Endothelial cell of umbilical vein (primary cell): ENCODE measurements at regions not wholly inside any gene's neighbourhood (a gene's known extent, or its start where the extent isn't known, plus 50 kb on each side); places are given as distances from the start of the nearest gene placed in this dataset.

Experiments used
- BruUV-seq: library from RNA; stranded (reverse); fragments of 400-500 nt; replicated peaks from 2 replicates; lab custom pipeline; 2021; lab: Mats Ljungman, UMichigan
- CTCF ChIA-PET: fragments of 300-600, 350-600 bp; sonication (Branson Sonifier 250); formaldehyde crosslinking; loops from one replicate; lab custom pipeline; 2021; ENCODE audit warnings: antibody characterized with exemption, inconsistent platforms; lab: Charles Lee
- POLR2A ChIA-PET: fragments of 300-600, 350-600 bp; sonication (Branson Sonifier 250); formaldehyde crosslinking; loops from one replicate; lab custom pipeline; 2021; ENCODE audit warnings: antibody characterized with exemption, inconsistent platforms; lab: Charles Lee
- DNase-seq: peaks from one replicate; pipeline ENCODE4 v3.0.0-alpha.2; 2011; ENCODE audit warnings: low read depth, low spot score
- FAIRE-seq: peaks from 2 replicates; lab custom pipeline; 2011; peaks lifted over from hg19 to GRCh38; lab: Jason Lieb, UNC
- H2AFZ ChIP-seq: 2 replicates; pipeline ENCODE4 v1.6.0; 2012; ENCODE audit warnings: low read depth, low read length, control low read depth, inconsistent platforms
- H3K27ac ChIP-seq: 2 replicates; pipeline ENCODE4 v1.5.1; 2011; ENCODE audit warnings: low read depth, mild to moderate bottlenecking, control low read depth, low read length, moderate library complexity; ENCODE audit not compliant: insufficient read depth
- H3K27me3 ChIP-seq, 2 experiments: 2 replicates each; pipeline versions ENCODE4 v1.6.0 to v1.6.1; 2011; ENCODE audit warnings: low read length in 2 of 2, mixed read lengths in 1 of 2; ENCODE audit not compliant: control insufficient read depth in 2 of 2, insufficient read depth in 2 of 2
- H3K36me3 ChIP-seq, 2 experiments: 2 replicates in 1 of 2; 3 replicates in 1 of 2; pipeline ENCODE4 v1.5.1; 2011; ENCODE audit warnings: low read length in 2 of 2, mild to moderate bottlenecking in 1 of 2, moderate library complexity in 1 of 2; ENCODE audit not compliant: control insufficient read depth in 2 of 2, insufficient read depth in 2 of 2; ENCODE audit errors: extremely low read depth in 1 of 2
- H3K4me1 ChIP-seq: 3 replicates; pipeline ENCODE4 v1.5.1; 2011; ENCODE audit warnings: mild to moderate bottlenecking, low read length; ENCODE audit not compliant: control insufficient read depth, insufficient read depth; ENCODE audit errors: extremely low read depth
- H3K4me2 ChIP-seq: 2 replicates; pipeline ENCODE4 v1.6.1; 2011; ENCODE audit warnings: low read length, control low read depth, mixed read lengths; ENCODE audit not compliant: insufficient read depth
- H3K4me3 ChIP-seq, 3 experiments: fragments of 200-600 bp in 1 of 3; sonication (generic), shearing (Covaris generic) in 1 of 3; replicated peaks in 1 of 3; 2 replicates each; pipeline ENCODE4 v1.5.1; 2011 to 2016; ENCODE audit warnings: control low read depth in 3 of 3, low read length in 3 of 3, mild to moderate bottlenecking in 2 of 3, inconsistent platforms in 1 of 3, low read depth in 1 of 3, moderate library complexity in 1 of 3; ENCODE audit not compliant: insufficient read depth in 1 of 3
- H3K79me2 ChIP-seq: 2 replicates; pipeline ENCODE4 v1.6.0; 2012; ENCODE audit warnings: low read length, inconsistent platforms; ENCODE audit not compliant: control insufficient read depth, insufficient read depth
- H3K9ac ChIP-seq: replicated peaks from 2 replicates; pipeline ENCODE3; 2011; ENCODE audit warnings: low read length, control low read depth; ENCODE audit not compliant: insufficient read depth; ENCODE audit errors: extremely low read depth
- H3K9me1 ChIP-seq: replicated peaks from 3 replicates; pipeline ENCODE4 v1.6.0; 2011; ENCODE audit warnings: mild to moderate bottlenecking, low read length; ENCODE audit not compliant: control insufficient read depth, insufficient read depth; ENCODE audit errors: extremely low read depth
- H3K9me3 ChIP-seq: replicated peaks from 2 replicates; pipeline ENCODE4 v1.5.1; 2012; ENCODE audit warnings: low read length, inconsistent platforms; ENCODE audit not compliant: control insufficient read depth, insufficient read depth
- H4K20me1 ChIP-seq: replicated peaks from 2 replicates; pipeline ENCODE3; 2011; ENCODE audit warnings: mild to moderate bottlenecking, low read length; ENCODE audit not compliant: control insufficient read depth, insufficient read depth; ENCODE audit errors: extremely low read depth
- EZH2 ChIP-seq: IDR thresholded peaks from 2 replicates; pipeline ENCODE4 v1.6.1; 2012; ENCODE audit warnings: borderline replicate concordance, low read depth, mild to moderate bottlenecking, moderate library complexity, low read length, inconsistent platforms; ENCODE audit not compliant: severe bottlenecking
- FOS ChIP-seq: IDR thresholded peaks from 2 replicates; pipeline ENCODE4 v1.6.1; 2011; ENCODE audit warnings: mild to moderate bottlenecking, low read length, moderate library complexity, borderline replicate concordance; ENCODE audit not compliant: insufficient read depth
- GATA2 ChIP-seq: IDR thresholded peaks from 2 replicates; pipeline ENCODE4 v1.7.0; 2011; ENCODE audit warnings: low read depth, mild to moderate bottlenecking, moderate library complexity, mixed read lengths, low read length; ENCODE audit not compliant: insufficient read length, insufficient read depth
- POLR2A ChIP-seq: IDR thresholded peaks from 2 replicates; pipeline ENCODE4 v1.6.1; 2012; ENCODE audit warnings: low read depth, mild to moderate bottlenecking, control low read depth, low read length
- POLR2AphosphoS5 ChIP-seq: IDR thresholded peaks from 2 replicates; pipeline ENCODE4 v1.6.1; 2012; ENCODE audit warnings: low read depth, mild to moderate bottlenecking, control low read depth, low read length, moderate library complexity; ENCODE audit not compliant: insufficient read depth
- dilution Hi-C: fragments of 300-500 bp; cut with MboI; formaldehyde crosslinking; loops from one replicate; pipeline ENCODE4 v1.15.0; 2019; ENCODE audit warnings: low sequenced_read_pairs; ENCODE audit not compliant: extremely low pct_ligation_motif_present
- intact Hi-C: fragments of 100-400 bp; cut with micrococcal nuclease; formaldehyde crosslinking; loops from one replicate; pipeline ENCODE4 v1.10.0; 2022

DNA sequence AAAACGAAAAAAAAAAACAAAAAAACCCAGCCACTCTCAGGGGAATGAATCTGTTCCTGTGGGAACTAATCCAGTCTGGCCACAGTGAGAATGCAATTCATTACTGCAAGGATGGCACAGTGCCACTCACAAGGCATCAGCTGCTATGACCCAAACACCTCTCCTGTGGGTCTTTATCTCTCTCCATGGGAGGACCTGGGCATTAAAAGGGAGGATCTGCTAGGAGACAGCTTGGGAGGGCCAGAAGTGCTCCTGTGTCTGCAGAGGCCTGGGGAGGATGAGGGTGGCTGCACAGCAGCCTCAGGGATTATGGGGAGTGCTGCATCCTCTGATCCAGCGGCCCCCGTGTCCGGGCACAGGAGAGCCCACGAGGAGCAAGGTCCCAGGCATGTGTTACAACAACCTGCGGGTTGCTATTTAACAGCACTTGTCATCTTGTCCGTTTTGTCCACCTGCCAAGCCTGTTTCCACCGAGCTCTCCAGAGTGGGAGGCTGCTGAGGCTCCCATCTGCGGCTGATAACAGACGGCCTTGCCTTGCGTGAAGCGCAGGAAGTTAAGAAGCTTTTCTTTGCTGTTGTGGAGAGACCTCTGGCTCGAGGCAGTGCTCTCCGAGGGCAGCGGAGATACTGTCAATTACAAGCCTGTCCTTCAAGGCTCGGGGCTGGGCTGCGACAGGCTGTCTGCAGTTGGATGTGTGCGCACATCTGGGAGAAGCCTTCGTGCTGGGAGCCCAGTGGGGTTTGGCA is 97.7 kb downstream of the NXPE2 start:
- H4K20me1 ChIP-seq = no peaks in the 10 kb centered on the region
- no peaks in the 10 kb centered on the region for H3K9me1 ChIP-seq
- no peak overlapping the region for H2AFZ ChIP-seq
- BruUV-seq = no TSS peak
- no peak for FAIRE-seq
- no peaks in the 10 kb centered on the region for H3K36me3 ChIP-seq
- no peak for DNase-seq
- ChIA-PET CTCF (interaction anchor here (1.1 to 1.5 kb wide), 2 partner anchors 495 to 1448 kb away, joined by 3 to 5 read pairs; no protein-coding TSS in a partner anchor), POLR2A (no interaction called here)
- no peak overlapping the region for H3K4me3 ChIP-seq
- intact Hi-C loops = loop anchor here (2.0 to 10.0 kb wide), 2 partner anchors 727 to 899 kb away; no protein-coding TSS in a partner anchor
- no peaks in the 10 kb centered on the region for H3K4me1 ChIP-seq
- no peak overlapping the region for H3K9ac ChIP-seq
- no peak overlapping the region for H3K27ac ChIP-seq
- H3K4me2 ChIP-seq = no peak overlapping the region
- no peaks in the 10 kb centered on the region for H3K9me3 ChIP-seq
- TF ChIP-seq FOS = no peak
- TF ChIP-seq POLR2A = no peak
- TF ChIP-seq POLR2AphosphoS5 = no peak
- TF ChIP-seq EZH2 = no peak
- no peaks in the 10 kb centered on the region for H3K27me3 ChIP-seq
- no peaks in the 10 kb centered on the region for H3K79me2 ChIP-seq
- dilution Hi-C loops = no loop called here

GRCh38 chr11:114776956-114777355 is 98.6 kb downstream of the NXPE2 start:
- no peak for FAIRE-seq
- Histone ChIP-seq H3K9me3 (no peaks in the 10 kb centered on the region), H3K4me3 (no peak overlapping the region), H4K20me1 (no peaks in the 10 kb centered on the region), H3K9ac (no peak overlapping the region), H3K36me3 (no peaks in the 10 kb centered on the region), H3K4me2 (no peak overlapping the region), H3K4me1 (no peaks in the 10 kb centered on the region), H3K27me3 (no peaks in the 10 kb centered on the region), H3K27ac (no peak overlapping the region), H2AFZ (no peak overlapping the region), H3K9me1 (no peaks in the 10 kb centered on the region), H3K79me2 (no peaks in the 10 kb centered on the region)
- no peak for TF ChIP-seq GATA2
- intact Hi-C loops = loop anchor here (10.0 kb wide), 1 partner anchor 898 kb away; no protein-coding TSS in a partner anchor
- ChIA-PET POLR2A (no interaction called here), CTCF (interaction anchor here (1.2 to 1.5 kb wide), 2 partner anchors 38 to 1448 kb away, joined by 4 to 5 read pairs; no protein-coding TSS in a partner anchor)
- DNase-seq = no peak
- BruUV-seq = no TSS peak
- dilution Hi-C loops = no loop called here
